ENCODE measurements at regions not wholly inside any gene's neighbourhood (a gene's known extent, or its start where the extent isn't known, plus 50 kb on each side); places are given as distances from the start of the nearest gene placed in this dataset.

GRCh38 chr18:39685303-39685902 lies 2119.8 kb upstream of the CELF4 start:
- no peak for DNase-seq

- DNase-seq: no peak
Observed at GRCh38 chr18:39681061-39681460, 2115.5 kb upstream of the CELF4 start.

GRCh38 chr18:39675906-39676305 lies 2110.3 kb upstream of the CELF4 start:
- DNase-seq: no peak

- no peak for DNase-seq
Observed at GRCh38 chr18:39675368-39675767, 2109.8 kb upstream of the CELF4 start.

- no peak for DNase-seq
Observed at GRCh38 chr18:39672171-39672570, 2106.6 kb upstream of the CELF4 start.

- DNase-seq: no peak
Observed at GRCh38 chr18:39667905-39668304, 2102.3 kb upstream of the CELF4 start.

GRCh38 chr18:39666541-39666940 lies 2100.9 kb upstream of the CELF4 start:
- no peak for DNase-seq

- DNase-seq: no peak
Observed at GRCh38 chr18:39661856-39662366, 2096.3 kb upstream of the CELF4 start.

- DNase-seq: no peak
Observed at GRCh38 chr18:39660141-39660540, 2094.5 kb upstream of the CELF4 start.

GRCh38 chr18:39655341-39655740 lies 2089.7 kb upstream of the CELF4 start:
- DNase-seq: no peak

GRCh38 chr18:39653221-39653620 lies 2087.6 kb upstream of the CELF4 start:
- no peak for DNase-seq

GRCh38 chr18:39648616-39649015 lies 2083.0 kb upstream of the CELF4 start:
- DNase-seq: no peak

GRCh38 chr18:39647627-39648534 lies 2082.3 kb upstream of the CELF4 start:
- no peak for DNase-seq

GRCh38 chr18:39638224-39638623 lies 2072.6 kb upstream of the CELF4 start:
- DNase-seq: no peak

- DNase-seq: no peak
Observed at GRCh38 chr18:39636931-39637330, 2071.3 kb upstream of the CELF4 start.

GRCh38 chr18:39635966-39636365 lies 2070.4 kb upstream of the CELF4 start:
- DNase-seq: no peak

GRCh38 chr18:39635192-39635591 lies 2069.6 kb upstream of the CELF4 start:
- DNase-seq: no peak

- DNase-seq: no peak
Observed at GRCh38 chr18:39627936-39628335, 2062.3 kb upstream of the CELF4 start.

- no peak for DNase-seq
Observed at GRCh38 chr18:39624961-39625360, 2059.4 kb upstream of the CELF4 start.

GRCh38 chr18:39622431-39622830 lies 2056.8 kb upstream of the CELF4 start:
- DNase-seq: no peak

- DNase-seq: no peak
Observed at GRCh38 chr18:39620551-39621168, 2055.1 kb upstream of the CELF4 start.

- DNase-seq: no peak
Observed at GRCh38 chr18:39618265-39619003, 2052.8 kb upstream of the CELF4 start.

Data from GDM1 (cell line).